ENCODE measurements at regions not wholly inside any gene's neighbourhood (a gene's known extent, or its start where the extent isn't known, plus 50 kb on each side); places are given as distances from the start of the nearest gene placed in this dataset.
"Not testable (repeated sequence)": the region's sequence is repeated elsewhere in the genome, so short reads cannot be mapped to it uniquely, and the experiment has no call there.

GRCh38 chr7:113582471-113582870 is 336.3 kb downstream of the PPP1R3A start:
- DNase-seq: no peak

- DNase-seq: not testable (repeated sequence)
Observed at GRCh38 chr7:113563257-113563656, 355.6 kb downstream of the PPP1R3A start.

GRCh38 chr7:113562801-113563200 is 356.0 kb downstream of the PPP1R3A start:
- DNase-seq: no peak

GRCh38 chr7:113562242-113562641 is 356.6 kb downstream of the PPP1R3A start:
- DNase-seq: no peak

- no peak for DNase-seq
Observed at GRCh38 chr7:113561446-113561845, 357.4 kb downstream of the PPP1R3A start.

GRCh38 chr7:113550966-113551365 is 367.8 kb downstream of the PPP1R3A start:
- no peak for DNase-seq

GRCh38 chr7:113548561-113548960 is 370.2 kb downstream of the PPP1R3A start:
- DNase-seq: no peak

GRCh38 chr7:113548137-113548536 is 370.7 kb downstream of the PPP1R3A start:
- DNase-seq: no peak

GRCh38 chr7:113521468-113521867 is 397.3 kb downstream of the PPP1R3A start:
- DNase-seq: no peak

- DNase-seq: no peak
Observed at GRCh38 chr7:113519472-113519871, 399.3 kb downstream of the PPP1R3A start.

- DNase-seq: no peak
Observed at GRCh38 chr7:113504691-113505090, 386.3 kb upstream of the SMIM30 start.

GRCh38 chr7:113504142-113504541 is 385.8 kb upstream of the SMIM30 start:
- DNase-seq: no peak

GRCh38 chr7:113496586-113496985 is 378.2 kb upstream of the SMIM30 start:
- not testable (repeated sequence) for DNase-seq

GRCh38 chr7:113494797-113495566 is 376.6 kb upstream of the SMIM30 start:
- not testable (repeated sequence) for DNase-seq

GRCh38 chr7:113491305-113491704 is 373.0 kb upstream of the SMIM30 start:
- DNase-seq: no peak

GRCh38 chr7:113487925-113488731 is 369.8 kb upstream of the SMIM30 start:
- DNase-seq: no peak

- DNase-seq: no peak
Observed at GRCh38 chr7:113486548-113486947, 368.2 kb upstream of the SMIM30 start.

- no peak for DNase-seq
Observed at GRCh38 chr7:113483657-113484056, 365.3 kb upstream of the SMIM30 start.

GRCh38 chr7:113480537-113480936 is 362.2 kb upstream of the SMIM30 start:
- no peak for DNase-seq

- no peak for DNase-seq
Observed at GRCh38 chr7:113464096-113464855, 345.9 kb upstream of the SMIM30 start.

- no peak for DNase-seq
Observed at GRCh38 chr7:113460067-113460466, 341.7 kb upstream of the SMIM30 start.

GRCh38 chr7:113456533-113456932 is 338.2 kb upstream of the SMIM30 start:
- no peak for DNase-seq

- DNase-seq: no peak
Observed at GRCh38 chr7:113454597-113455169, 336.3 kb upstream of the SMIM30 start.

Measured in effector CD4-positive, alpha-beta T cell (primary cell).